NOMO-1 treated with dmso at 0.1 percent for 144 hours (cell line): ENCODE measurements at regions not wholly inside any gene's neighbourhood (a gene's known extent, or its start where the extent isn't known, plus 50 kb on each side); places are given as distances from the start of the nearest gene placed in this dataset.

Experiments
- DNase-seq: peaks from one replicate; lab custom pipeline; 2025; ENCODE audit not compliant: unreplicated experiment; lab: John Stamatoyannopoulos, UW

DNA sequence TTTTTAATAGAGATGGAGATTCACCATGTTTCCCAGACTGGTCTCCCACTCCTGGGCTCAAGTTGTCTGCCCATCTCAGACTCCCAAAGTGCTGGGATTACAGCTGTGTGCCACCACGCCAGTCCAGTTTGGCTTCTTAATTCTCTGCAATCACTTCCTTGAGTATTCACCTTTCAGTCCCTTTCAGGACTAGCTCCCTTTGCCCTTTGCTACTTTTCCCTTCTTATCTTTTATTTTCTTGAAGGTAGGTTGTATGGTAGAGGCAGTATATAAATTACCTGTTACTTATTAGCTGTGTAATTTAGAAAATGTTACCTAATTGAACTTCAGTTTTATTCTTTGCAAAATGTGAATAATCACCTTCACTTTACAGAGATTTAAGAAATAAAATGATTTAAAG lies 285.8 kb downstream of the FGF9 start:
- DNase-seq: no peak

DNA sequence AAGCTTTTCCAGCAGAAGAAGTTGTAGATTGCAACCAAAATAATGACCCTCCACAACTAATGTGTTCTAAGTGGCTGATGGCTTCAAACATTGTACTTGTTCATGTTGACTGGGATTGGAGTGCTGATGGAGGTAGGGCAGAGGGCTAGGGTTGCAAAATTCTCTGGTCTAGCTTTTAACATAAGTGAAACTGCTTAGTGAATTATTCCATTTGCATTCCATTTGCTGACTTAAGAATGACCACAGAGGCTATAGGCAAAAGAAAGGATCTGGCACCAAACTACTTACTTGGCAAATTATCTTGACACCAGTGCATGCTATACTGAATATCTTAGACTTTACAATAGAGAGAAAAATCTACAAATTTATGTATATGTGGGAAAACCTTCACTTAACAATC lies 287.0 kb downstream of the FGF9 start:
- no peak for DNase-seq

DNA sequence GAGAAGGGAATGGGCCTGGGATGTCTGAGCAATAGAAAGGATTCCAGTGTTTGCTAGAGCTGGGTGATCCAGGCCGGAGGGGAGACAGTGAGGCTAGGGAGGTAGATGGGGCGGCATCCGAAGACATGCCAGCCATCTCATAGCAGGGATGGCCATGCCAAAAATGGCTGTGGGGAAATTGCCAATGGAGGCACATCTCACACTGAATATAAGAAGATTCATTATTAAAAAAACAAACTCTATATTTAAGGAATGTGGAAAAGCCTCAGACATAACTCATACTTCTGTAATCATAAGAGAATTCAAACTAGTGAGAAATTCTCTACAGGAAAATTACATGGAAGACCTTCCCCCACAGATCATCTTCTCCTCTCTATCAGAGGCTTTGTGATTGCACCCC lies 289.2 kb downstream of the FGF9 start:
- no peak for DNase-seq

DNA sequence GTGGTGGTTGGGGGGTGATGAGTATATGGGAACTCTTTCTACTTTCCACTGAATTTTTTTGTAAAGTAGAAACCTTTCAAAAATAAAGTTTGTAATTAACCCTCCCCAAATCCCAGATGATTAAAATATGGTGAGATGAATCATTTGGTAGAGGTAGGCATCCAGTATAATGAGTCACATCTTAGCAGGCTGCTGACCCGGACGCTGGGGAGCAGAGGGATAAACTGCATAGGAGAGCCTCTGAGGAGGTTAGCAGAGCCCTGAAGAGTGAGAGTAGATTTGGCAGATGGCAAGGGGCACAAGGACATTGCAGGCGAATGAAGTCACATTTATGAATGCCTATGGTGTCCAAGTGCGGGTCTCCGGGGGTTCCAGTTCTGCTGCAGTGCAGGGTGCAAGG lies 293.8 kb downstream of the FGF9 start:
- no peak for DNase-seq

DNA sequence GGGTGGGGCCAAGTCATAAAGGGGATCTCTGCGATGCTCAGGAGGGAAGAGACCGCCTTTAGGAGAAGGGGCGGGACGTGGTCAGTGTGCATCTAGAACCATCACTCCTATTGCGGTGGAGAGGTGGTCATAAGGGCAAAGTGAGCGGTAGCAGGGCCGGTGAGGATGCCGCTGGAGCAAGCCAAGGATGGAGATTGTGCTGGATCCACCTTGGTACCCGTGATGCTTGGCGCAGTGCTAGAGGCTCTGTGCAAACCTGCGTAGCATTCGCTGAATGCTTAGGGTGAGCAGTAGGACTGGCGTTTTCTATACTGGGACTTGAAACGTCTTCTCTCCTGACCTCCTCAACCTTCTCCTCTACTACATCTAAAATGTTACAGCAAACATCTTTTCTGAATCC lies 294.2 kb downstream of the FGF9 start:
- DNase-seq: no peak

DNA sequence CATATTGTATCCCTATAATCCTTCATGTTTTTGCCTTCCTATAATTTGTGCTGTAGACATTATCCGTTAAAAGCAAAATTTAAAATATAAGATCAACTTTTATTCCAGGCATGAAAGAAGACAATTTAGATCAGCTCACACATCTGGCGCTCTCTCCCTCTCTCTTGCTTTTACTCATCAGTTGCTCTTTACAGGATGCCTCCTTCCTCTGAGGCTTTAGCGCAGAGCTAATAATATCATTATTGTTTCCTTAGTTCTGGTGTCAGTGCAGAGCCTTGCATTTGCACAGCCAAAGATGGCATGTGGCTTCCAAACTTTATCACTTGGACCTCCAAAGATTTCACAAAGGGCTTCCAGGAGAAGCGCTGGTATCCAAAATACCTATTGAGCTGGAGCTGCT lies 295.1 kb downstream of the FGF9 start:
- no peak for DNase-seq

DNA sequence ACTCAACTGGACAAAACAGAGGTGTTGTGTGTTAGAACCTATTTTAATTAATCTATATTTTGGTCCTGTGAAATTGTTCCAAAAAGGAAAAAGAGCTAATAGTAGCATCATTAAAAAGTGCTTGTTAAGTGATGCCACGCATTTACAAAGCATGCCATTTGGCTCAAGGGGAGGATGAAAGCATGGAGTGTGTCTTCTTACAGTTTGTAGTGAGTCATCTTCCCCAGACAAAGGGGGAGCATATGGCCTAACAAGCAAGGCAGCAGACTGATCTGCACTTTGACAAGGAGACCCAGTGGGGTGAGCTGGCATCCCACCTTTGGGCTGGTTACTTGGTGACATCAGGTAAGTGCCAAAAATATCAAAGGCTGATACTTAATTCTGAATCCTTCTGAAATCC lies 297.0 kb downstream of the FGF9 start:
- DNase-seq: no peak

DNA sequence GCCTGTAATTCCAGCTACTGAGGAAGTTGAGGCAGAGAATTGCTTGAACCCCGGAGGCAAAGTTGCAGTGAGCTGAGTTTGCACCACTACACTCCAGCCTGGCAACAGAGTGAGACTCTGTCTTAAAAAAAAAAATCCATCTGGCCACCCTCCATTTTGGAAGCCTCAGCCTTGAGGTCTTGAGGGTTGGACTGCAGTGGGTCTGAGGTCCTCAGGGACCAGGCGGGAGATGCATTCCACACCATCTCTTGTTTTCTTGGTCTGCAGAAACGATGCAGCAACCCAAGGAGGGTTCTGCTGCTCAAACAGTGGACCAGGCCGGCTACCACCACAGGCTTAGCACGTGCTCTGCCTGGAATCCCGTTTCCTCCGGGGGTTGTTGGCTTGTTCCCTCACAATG lies 299.3 kb downstream of the FGF9 start:
- no peak for DNase-seq

DNA sequence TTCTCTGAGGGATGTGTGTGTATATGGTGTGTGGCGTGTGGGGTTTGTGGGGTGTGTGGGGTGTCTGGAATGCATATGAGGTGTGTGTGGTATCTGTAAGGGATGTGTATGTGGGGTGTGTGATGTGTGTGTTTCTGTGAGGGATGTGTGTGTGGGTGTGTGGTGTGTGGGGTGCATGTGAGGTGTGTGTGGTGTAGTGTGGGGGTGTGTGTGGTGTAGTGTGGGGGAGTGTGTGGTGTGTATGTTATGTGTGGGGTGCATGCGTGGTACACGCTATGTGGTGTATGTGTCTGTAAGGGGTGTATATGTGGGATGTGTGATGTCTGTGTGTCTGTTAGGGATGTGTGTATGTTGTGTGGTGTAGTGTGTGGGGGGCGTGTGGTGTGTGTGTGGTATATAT lies 300.0 kb downstream of the FGF9 start:
- no peak for DNase-seq

DNA sequence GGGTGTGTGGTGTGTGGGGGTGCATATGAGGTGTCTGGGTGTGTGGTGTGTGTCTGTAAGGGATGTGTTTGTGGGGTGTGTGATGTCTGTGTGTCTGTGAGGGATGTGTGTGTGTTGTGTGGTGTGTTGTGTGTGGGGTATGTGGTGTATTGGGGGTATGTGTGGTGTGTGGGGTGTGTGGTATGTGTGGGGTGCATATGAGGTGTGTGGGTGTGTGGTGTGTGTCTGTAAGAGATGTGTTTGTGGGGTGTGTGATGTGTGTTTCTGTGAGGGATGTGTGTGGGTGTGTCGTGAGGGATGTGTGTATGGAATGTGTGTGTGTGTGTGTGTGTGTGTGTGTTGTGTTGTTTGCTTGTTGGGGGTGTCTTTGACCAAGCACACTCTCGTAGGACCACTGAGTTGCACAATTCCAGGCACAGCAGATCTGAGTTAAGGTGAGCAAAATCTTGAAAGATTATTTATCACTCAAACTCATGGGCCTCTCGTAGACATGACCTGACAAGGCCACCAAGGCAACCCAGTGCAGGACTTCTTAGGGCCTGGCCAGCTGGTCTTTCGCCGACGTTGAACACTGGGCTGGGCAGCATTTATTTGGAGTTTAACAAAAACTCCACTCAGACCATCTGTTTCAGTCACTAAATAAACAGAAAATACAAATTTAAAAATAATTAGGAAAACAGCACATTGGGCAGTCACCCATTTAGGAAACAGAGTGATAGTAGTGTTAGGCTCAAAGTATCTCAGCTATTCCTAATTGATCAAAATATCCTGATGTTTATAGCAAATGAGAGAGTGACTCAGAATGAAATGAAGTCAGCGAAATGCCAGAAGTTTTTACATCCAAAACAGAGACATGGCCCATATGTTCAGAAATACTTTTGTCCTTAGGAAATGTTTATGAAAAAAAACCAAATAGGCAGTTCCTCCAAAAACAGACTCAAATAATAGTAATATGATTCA lies 301.1 kb downstream of the FGF9 start:
- DNase-seq: no peak

DNA sequence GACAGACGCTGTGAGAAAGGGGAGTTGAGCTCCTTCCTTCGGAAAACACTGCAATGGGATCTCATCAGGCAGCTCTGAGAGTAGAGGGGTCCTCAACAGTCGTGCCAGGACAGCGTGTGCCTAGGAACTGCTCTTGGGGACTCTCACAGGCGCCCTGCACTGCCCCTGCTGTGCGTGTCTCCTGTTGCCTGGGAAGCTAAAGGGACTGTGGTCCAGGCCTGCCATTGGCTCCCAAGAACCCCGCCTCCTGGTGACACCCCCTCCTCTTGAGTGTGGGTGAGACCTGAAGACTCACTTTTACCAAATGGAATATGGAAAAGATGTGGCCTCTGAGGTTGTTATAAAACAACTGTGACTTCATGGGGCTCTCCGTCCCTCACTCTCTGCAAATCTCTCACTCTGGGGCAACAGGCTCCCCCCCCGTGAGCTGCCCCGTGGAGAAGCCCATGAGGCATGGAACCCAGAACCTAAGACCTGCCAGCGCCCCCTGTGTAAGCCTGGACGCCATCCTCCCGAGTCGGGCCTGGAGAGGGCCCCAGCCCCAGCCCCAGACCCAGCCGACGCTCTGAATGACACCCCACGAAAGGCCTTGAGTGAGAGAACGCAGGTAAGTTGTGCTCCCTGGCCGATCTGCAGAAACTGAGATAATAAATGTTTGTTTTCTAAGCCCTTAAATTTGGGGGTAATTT lies 302.7 kb downstream of the FGF9 start:
- no peak for DNase-seq

DNA sequence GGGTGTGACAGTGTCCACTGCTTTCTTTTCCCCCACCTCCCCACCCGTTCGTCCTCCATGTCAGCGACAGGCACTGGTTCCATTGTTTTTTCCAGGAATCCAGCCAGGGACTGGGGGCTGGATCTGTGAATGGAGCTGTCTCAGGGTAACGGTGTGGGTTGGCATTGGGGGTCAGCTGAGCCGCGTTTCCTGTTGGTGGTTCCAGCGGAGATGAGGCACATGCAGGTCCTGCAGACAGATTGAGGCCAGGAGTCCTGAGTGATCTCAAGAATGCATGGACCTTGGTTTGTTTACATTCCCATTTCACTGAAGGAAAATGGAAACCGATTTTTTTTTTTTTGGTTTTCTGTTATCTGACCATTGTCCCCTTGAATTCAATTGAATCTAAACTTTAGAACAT lies 303.9 kb downstream of the FGF9 start:
- DNase-seq: no peak

DNA sequence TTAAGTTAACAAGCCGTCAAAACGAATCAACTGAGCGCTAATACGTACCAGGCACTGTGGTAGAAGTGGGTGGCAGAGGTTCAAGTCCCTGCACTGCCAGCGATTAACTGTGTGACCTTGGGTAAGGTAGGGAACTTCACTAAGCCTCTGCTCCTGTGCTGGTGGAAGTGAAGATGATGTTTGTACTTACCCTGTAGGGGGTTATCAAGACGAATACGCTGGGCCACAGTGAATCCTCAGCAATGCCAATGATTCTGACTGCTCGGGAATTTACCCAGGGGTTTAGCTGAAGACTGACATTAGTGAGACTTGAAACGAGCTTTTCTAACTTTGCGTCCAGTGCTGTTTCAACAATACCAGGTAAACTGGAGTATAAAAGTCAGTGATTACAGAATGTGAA lies 305.3 kb downstream of the FGF9 start:
- no peak for DNase-seq

DNA sequence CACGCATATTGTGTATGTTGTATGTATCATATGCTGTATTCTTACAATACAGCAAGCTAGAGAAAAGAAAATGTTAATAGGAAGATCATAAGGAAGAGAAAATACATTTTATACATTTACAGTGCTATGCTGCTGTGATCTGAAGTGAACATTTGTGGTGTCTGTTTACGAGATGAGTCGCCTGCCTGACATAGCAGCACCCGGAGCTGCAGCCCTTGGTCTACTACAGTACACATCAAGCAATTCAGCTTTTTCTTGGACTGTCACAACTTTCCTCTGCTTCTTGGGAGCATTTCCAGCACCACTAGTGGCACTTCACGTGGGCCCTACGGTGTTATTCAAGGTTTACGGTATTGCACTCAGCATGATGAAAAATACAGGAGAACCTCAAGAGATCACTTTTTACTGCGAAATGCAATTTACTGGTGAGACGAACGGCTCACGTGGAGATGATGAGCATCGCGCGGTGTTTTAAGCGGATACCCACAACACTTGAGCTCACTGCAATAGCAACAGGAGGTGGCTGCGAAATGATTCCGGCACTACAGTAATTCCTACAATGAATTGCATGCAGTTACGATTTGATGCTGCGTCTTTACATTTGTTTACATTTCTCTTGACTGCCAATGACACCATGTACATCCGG lies 308.4 kb downstream of the FGF9 start:
- DNase-seq: no peak

DNA sequence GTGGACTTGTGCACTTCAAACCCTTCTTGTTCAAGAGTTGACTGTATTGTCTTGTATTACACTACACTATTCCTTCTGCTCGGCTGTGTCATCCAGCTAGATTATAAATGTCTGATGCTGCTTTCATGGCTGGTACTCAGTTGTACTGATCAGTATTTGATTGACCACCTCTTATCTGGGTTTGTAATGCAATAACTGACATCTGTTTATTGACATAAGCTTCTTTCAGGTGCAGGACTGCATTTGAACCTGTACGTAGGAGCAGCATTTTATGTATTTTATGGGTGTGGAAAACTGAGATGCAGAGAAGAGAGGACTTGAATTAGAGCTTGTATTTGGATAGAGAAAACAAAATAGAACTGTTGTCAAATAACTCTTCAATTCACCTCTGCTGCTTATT lies 309.2 kb downstream of the FGF9 start:
- DNase-seq: no peak

DNA sequence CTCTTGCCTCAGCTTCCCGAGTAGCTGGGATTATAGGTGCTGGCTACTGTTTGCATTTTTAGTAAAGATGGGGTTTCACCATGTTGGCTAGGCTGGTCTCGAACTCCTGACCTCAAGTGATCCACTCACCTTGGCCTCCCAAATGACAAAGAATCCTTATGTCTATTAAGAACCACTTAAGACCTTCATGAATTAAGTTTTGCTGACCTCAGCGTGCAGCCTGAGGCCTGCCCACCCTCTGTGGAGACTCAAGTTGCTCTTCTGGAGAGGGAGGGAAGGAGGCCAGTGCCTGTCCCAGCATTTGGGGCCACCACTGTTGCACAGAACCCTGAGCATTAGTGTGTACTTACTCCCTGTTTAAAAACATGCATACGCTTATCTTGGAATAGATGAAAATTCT lies 313.3 kb downstream of the FGF9 start:
- no peak for DNase-seq

DNA sequence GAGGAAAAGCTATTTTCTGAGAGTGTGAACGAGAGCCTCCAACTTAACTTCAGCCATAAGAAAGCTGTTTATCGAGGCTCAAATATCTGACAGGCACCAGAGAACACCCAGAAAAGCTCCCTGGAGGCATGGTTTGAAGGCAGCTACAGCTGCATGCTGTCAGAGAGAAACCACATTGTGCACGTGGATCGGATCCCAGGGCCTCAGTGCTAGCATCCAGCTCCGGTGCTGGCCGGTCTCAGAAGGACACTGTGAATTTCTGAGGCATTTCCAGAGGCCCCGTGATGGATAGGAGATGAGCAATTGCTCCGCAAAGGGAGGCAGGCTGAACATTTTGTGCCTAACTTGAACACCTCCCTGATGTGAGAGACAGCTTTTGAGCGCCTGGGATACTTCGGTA lies 315.7 kb downstream of the FGF9 start:
- no peak for DNase-seq

DNA sequence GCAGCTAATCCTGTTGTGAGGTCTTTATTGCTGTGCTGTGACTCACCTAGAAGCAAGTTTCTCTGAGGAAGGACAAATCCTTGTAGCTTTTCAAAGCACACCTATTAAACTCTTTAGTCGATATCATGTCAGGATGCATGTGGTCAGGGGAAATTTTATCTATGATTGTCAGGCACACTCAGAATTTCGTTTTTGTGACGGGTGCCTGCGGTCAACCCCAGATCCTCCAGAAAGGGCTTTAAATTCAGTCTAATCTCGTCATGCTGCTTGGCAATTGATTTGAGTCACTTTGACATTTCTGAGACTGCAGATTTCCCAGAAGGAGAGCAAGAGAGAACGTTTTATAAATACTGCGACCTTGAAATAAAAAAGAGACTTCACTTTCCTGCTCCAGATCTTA lies 316.9 kb downstream of the FGF9 start:
- DNase-seq: no peak

DNA sequence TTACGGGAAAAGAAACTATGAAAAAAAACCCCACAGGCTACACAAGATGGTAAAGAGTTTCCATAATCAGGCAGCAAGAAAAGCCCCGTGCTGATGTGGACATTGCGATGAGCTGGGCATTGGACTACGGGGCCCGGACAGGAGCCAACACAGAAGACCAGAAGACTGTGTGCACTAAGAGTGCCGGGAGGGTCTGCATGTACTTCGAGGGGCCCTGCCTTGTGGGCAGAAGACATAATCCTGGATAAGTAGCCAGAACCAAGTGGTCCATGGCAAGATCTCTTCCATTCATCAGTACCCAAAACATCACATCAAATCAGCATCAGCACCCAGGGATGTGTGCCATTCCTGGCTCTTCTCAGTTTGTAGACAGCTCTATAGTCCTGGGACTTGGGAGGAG lies 317.8 kb downstream of the FGF9 start:
- DNase-seq: no peak

DNA sequence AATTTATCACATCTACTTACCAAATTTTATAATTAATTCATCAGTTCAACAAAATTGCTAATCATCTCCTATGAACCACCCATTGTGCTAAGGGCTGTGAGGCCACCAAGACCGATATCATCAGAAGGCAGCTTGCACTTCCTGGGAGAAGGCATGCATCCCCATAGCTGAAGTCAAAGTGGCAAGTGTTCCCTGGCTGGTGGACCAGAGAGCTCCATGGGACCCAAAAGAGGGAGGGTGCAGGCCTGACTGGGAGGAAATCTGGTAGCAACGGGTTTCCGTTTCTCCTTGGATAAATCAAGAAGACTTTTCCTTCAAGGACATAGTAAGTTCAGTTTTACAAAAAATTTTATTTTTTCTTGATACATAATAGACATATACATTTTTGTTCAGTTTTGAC lies 325.2 kb downstream of the FGF9 start:
- DNase-seq: no peak

DNA sequence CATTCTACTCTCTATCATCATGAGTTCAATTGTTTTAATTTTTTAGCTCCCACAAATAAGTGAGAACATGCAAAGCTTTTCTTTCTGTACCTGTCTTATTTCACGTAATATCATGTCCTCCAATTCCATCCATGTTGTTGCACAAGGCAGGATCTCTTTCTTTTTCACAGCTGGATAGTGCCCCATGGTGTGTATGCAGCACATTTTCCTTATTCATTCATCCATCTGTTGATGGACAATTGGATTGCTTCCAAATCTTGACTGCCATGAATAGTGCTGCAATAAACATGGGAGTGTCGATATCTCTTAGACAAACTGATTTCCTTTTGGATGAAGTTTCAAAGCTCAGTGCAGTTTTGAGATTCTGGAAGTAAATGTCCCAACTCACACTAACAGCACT lies 326.9 kb downstream of the FGF9 start:
- DNase-seq: no peak
